Hematopoietic multipotent progenitor cell treated with erythropoietin and hydrocortisone succinate and interleukin-3 and kit ligand, for 8 days (in vitro differentiated cells): ENCODE measurements at regions not wholly inside any gene's neighbourhood (a gene's known extent, or its start where the extent isn't known, plus 50 kb on each side); places are given as distances from the start of the nearest gene placed in this dataset.
"Not testable (repeated sequence)": the region's sequence is repeated elsewhere in the genome, so short reads cannot be mapped to it uniquely, and the experiment has no call there.

Experiments
- DNase-seq: peaks from one replicate; pipeline ENCODE4 v3.0.0-alpha.2; 2015

- DNase-seq: no peak
Measured at GRCh38 chr2:8433390-8433789, 248.5 kb upstream of the ID2 start.

- no peak for DNase-seq
Measured at GRCh38 chr2:8435608-8436007, 246.2 kb upstream of the ID2 start.

- no peak for DNase-seq
Measured at GRCh38 chr2:8436585-8436984, 245.3 kb upstream of the ID2 start.

DNA sequence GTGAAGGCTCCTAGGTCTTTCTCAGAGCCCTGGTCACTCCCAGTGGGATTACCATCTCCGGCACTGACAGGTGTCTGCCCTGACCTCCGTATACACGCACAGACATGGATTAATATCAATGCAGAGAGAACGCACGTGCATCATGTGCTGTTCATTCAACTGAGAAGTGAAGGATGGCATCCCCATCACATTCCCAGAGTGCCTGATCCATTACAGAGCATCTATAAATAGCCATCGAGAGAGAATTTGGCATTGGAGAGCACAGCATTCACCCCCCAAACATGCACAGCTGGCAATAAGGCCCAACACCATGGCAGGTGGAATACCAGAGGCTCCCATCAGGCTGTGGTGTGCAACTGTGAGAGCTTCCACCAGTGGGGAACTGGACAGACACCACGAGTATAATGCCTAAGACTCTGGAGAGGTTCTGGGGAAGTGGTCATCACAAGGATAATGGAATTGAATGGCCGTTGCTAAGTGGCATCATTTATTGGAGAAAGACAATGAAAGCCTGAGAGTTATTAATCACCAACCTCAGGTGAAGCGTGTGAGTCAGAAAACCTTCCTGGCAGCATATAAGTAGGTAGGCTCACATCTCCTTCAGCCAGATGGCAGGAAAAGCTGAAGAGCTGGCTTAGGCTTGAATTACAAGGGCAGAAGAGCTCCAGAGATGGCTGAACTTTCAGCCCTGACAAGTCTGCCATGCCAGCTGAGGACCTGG is 244.5 kb upstream of the ID2 start:
- no peak for DNase-seq

GRCh38 chr2:8437949-8438400 is 243.9 kb upstream of the ID2 start:
- DNase-seq: no peak

DNA sequence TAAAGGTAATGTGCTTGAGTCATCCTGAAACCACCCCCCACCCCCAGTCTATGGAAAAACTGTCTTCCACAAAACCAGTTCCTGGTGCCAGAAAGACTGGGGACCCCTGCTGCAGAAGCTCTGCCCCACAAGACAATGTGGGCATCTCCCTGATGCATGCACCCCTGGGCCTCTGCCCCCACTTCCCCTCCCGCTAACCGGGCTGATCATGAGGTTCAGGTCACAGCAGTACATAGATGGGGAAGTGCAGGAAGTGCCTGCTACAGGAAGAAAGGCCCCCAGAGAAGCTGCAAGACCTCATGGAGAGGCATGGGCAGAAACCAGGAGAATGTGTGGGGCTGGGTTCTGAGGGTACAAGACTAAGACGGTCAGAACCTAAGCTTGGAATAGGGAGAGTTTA is 243.4 kb upstream of the ID2 start:
- no peak for DNase-seq

- peak; percentile 45 for DNase-seq
Measured at GRCh38 chr2:8438996-8439395, 242.9 kb upstream of the ID2 start.

GRCh38 chr2:8440029-8440778 is 241.7 kb upstream of the ID2 start:
- DNase-seq: no peak

GRCh38 chr2:8441371-8441770 is 240.5 kb upstream of the ID2 start:
- DNase-seq: no peak

DNA sequence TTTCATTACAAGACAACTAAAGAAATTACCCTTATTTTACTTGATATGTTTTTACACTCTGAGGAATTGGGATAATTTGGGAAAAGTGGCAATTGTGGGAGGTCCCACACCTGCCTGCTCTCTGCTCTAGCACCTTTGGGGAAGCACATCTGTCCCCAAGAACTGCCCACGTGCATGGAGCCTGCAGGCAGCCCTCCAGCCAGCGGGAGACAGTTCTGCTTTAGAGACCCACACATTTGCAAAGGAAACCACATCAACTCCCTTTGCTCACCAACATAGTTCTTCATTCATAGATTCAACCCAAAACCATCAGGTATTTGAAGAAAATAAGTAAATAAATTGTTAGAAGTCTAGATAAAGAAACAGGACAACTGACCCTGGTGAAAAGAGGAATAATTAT is 239.9 kb upstream of the ID2 start:
- no peak for DNase-seq

- no peak for DNase-seq
Measured at GRCh38 chr2:8442833-8443486, 238.9 kb upstream of the ID2 start.

GRCh38 chr2:8445580-8445979 is 236.3 kb upstream of the ID2 start:
- DNase-seq: no peak

DNA sequence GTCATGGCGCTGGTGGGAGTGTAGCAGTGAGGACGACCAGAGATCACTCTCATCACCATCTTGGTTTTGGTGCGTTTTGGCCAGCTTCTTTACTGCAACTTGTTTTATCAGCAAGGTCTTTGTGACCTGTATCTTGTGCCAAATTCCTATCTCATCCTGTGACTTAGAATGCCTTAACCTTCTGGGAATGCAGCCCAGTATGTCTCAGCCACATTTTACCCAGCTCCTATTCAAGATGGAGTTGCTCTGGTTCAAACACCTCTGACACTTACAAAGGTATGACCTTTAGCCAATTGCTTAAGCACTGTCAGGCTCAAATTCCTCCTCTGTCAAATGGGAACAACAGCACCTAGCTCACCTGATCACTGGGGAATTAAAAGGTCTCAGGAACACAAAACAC is 235.1 kb upstream of the ID2 start:
- DNase-seq: not testable (repeated sequence)

DNA sequence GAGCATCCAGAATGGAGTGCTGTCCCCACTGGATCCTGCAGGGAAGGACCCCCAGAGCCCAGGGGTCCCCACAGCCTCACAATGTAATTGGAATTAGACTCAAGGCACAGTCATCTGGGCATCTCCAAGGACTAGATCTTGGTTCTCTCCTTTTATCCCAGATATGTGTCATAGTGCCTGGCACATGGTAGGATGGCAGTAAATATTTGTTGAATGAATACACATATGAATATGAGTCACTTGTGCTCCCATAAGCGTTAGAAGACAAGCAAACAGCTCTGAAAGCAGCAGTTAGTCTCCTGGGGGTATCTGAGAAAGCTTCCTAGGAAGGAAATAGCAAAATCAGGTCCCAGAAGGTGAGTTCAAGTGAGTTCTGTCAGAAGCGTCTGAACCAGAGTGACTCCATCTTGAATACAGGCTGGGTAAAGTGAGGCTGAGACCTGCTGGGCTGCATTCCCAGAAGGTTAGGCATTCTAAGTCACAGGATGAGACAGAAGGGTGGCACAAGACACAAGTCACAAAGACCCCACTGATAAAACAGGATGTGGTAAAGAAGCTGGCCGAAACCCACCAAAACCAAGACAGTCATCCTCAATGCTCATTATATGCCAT is 234.1 kb upstream of the ID2 start:
- DNase-seq: no peak

DNA sequence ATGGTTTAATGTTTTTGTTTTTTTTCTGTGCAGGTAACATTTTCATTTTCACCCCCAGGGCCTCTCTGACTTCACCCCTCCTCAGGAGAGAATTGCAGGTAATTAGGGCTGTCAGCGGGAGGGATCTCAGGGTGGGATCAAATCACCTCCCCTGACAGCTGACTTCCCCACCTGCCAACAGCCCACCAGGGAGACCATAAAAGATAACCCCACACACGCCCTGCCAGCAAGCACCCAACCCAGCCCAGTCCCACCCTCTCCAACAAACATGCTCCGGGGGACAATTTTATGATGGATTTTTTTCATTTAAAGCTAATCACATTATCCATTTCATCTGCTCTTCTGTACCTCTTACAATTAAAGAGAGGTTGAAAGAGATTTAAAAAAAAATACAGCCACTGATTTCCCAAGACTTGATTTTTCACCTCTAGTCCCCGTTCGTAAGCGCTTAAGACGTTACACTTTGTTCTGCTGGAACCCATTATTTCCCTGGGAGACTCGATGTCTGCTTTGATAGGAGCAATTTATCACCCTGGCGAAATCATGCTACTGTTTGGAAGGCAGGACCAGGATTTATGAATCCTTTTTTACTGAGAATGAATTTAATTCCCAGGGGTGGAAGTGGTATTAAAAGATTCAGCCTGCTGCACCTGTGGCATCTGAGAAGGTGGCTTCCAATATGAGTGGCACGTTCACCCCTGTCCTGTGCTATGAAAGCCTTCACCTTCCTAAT is 232.9 kb upstream of the ID2 start:
- DNase-seq: no peak

- no peak for DNase-seq
Measured at GRCh38 chr2:8451273-8451672, 230.6 kb upstream of the ID2 start.

DNA sequence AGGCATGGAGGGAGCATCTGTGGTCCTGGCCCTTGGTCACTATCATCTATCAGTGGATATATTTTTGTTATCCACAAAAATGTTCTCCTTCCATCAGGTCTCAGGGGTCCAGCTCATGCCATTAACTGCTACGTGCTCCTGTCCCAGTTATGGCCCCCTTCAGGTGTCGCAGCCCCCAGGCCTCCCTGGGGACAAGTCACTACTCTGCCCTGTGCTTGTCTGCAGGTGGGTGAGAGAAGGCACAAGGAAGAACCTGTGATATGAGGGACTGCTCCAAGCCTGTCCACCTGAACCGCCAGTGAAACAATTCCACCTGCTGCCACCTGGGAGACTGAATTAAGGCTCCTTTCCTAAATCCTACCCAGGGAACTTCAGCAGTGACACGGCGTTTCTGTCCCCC is 229.6 kb upstream of the ID2 start:
- DNase-seq: no peak

DNA sequence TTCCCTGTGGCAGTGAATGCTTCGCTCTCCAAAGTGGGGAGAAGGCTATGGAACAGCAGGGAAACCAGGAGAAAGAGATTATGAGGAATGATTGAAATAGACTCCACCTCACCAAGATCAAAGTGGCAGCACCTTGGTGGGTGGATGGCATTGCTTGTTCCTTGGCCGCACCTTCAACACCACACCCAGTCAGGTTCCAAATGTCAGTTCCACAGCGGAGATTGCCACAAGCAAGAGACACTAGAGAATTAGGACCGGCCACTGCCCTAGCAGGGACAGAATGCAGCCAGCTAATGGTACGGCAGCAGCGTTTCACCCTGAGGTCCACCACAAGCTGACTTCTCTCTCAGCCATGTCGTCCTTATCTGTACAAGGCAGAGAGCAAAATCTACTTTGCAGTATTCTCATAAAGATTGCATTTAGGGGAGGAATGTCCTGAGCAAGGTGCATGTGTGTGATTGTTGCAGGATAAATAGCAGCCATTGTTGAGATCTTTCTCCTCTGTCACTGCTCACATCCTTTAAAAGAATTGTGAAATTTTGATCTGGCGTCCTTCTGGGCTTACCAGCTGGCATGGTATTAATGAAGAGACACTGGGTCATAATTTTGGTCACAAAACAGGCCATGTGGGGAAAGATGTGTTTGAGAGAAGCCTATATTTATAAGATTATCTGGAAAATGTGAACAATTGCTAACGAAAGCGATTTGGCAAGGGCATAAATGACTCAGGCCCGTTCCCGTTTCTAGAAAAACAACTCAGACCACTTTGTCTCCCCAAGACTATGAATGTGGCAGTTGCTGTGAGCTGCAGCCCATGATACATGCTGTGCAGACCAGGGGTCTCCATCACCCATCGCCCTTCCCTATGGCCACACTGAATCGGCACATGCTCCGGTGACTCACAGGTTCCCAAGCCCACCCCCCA is 228.6 kb upstream of the ID2 start:
- DNase-seq: peak; percentile 45

- DNase-seq: no peak
Measured at GRCh38 chr2:8453904-8454302, 228.0 kb upstream of the ID2 start.

DNA sequence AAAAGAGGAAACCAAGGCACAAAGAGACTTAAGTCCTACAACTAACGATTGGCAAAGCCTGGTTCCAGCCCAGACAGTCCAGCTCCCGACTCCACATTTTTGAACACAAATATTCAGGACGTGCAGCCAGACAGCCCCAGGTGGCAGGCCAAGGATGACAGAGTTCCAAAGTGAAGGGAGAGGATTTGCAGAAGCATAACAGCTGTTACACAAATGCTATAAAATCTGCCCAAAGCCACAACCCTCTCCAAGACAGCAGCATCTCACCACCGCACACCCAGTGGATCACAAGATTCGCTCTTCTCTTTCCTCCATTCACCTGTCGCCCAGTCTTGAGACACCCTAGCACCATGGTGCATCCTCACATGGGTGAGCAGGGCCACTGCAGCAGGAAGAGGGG is 227.1 kb upstream of the ID2 start:
- no peak for DNase-seq

- DNase-seq: no peak
Measured at GRCh38 chr2:8455236-8456150, 226.4 kb upstream of the ID2 start.
